ENCODE measurements at regions not wholly inside any gene's neighbourhood (a gene's known extent, or its start where the extent isn't known, plus 50 kb on each side); places are given as distances from the start of the nearest gene placed in this dataset.

DNA sequence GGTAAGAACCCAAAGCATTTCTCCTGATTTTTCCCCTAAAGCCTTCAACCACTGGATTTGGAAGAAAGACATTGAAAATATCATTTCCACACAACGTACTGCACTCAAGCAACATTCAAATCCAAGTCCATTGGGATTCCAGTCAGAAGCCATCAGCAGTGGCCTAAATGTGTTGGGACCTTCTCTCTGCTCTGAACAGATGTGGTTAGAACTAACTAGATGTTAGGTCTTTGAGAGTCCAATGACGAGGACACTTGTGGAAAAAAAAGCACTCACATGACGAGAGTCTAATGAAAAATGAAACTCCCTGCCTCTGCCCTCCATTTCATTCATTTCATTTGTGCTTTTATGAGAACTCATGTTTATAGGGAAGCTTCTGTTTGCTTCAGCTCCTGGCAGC, 382.3 kb downstream of the SIPA1L2 start:
- no peak for DNase-seq (ENCODE audit: low spot score)

DNA sequence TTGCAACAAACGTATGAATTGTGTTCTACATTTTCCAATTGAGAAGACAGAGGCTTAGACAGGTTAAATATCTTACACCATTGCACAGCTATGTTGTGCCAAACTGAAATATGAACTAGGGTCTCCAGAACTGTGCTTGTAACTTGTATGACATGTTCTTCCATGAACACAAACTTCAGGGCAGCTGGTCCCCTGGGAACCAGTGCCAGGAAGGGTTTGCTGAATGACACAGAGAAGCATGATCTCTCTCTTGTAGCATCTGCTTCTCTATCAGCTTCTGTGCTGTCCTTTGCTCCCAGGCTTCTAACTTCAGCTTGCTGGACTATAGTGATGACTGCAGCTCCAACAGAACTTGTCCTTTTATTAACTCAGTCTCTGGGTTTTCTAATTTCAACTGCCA, 385.5 kb downstream of the SIPA1L2 start:
- DNase-seq (ENCODE audit: low spot score), result no peak

DNA sequence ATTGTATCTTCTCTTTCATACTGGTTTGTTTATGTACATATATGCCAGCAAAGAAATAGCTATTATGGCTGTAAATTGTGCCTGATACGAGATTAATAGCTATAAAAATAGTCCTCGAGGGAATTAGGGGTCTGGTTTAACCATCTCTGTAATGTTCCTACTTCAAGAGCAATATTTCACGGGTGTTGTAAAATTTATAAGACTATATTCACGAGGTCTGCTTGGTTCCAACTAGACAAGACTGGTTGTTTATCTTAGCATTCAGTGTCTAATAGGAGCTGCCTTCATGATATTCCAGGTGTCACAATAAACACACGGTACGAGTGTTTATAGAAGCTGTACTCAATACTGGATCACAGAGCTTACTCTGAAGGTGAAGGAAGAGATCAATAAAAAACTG, 389.9 kb downstream of the SIPA1L2 start:
- no peak for DNase-seq (ENCODE audit: low spot score)

DNA sequence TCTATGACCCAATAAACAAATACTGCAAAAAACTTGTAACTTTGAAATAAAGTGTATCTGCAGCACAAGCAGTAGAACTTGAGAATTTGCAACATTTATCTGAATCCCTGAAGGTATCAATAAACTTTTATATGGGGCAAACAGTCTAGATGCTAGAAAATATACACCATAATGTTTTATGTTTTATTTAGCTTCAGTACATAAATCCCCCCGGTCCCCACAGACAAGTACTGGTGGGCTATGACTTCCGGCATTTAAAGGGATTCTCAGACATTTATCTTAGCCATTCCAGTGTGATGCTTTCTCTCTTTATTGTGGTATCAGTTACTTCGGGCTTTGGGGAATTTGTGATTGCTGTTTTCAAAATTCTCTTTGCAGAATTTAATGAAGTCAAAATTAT, 390.4 kb downstream of the SIPA1L2 start:
- DNase-seq (ENCODE audit: low spot score), result no peak

DNA sequence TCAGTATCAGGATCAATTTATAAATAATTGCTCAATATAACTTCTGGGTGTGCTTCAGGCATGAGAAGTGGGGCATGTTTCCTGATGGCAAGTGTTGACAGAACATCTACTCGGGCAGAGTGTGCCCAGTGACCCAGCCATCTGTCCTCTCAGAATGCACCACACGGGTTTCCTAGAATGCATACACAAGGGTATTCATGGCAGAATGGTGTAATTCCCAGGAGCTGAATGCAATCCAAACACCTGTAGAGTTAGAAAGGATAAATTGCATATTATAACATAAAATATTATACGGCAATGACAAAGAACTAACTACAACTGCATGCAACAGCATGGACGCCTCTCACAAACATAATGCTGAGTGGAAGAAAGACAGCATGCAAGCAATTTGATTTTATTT, 391.9 kb downstream of the SIPA1L2 start:
- no peak for DNase-seq (ENCODE audit: low spot score)

DNA sequence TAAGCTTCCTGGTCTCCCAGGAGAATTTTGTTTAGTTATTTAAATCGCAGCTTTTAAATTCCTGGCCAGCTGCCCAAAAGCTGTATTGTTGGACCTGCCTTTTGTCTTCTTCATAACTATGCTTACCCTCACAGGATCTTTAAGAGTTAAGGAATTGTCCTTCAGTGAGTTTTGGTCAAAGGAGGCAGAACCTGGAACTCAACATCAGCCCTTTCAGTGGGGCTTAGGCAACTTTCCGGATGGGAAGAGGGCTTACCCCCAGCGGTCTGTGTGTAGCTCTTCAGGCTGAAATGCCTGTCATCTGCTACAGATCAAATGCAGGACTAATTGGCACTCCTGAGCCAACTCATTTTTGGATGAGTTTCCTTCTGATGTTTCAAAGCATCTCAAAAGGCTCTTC, 402.6 kb downstream of the SIPA1L2 start:
- DNase-seq (ENCODE audit: low spot score), result no peak

DNA sequence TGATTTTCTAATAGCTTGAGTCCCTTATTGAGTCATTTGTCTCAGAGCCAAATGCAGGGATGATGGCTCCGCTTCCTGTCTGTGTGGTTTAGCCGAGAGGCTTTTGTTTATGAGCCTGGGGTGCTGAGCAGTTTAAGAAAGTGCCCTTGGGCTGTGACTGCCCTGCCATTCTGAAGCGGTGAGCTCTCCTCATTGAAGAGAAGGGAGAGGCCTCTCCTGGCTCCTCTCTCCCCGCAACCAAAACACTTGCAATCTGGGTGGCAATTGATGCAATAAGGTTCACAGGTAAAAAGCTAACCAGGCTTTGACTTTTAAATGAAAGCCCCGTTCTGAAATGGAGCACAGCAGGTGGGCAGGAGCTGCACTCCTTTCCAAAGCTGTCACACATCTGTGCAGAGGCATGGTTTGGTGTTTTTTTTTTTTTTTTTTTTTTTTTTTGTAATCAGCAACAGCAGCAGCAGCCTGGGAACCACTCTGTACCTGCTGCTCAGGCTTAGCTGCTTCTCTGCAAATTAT, 403.7 kb downstream of the SIPA1L2 start:
- DNase-seq (ENCODE audit: low spot score), result peak; percentile 15

DNA sequence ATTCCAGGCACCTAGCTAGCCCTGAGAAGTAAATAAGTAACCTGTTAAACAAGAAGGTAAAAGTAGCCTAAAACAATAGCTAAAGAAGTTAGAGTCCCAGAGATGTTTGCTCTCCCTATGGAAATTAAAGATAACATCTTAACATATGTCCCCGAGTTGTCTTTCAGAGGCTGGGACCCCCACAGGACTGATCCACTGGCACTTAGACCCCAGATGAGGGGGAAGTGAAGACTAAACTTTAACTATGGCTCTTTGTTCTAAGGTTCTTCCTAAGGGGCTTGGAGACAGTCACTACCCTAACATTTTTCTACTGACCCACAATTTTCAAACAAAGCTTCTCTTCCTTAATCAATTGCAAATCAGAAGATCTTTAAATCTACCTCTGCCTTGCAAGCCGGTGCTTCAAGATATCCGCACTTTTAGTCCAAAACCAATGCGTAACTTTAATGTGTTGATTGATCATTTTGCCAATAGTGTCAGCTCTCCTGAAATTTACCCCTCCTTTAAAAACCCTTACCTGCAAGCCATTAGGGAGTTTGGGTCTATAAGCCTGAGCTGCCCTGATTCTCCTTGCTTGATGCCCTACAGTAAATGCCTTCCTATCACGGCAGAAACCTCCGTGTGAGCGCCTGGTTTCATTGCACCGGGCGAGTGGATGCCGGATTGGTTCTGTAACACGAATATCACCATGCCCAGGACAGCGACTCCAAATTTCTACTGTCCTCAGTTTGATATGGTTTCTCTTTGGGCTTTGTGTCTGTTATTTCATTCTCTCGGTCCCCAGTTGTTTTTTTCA, 404.4 kb downstream of the SIPA1L2 start:
- no peak for DNase-seq (ENCODE audit: low spot score)

DNA sequence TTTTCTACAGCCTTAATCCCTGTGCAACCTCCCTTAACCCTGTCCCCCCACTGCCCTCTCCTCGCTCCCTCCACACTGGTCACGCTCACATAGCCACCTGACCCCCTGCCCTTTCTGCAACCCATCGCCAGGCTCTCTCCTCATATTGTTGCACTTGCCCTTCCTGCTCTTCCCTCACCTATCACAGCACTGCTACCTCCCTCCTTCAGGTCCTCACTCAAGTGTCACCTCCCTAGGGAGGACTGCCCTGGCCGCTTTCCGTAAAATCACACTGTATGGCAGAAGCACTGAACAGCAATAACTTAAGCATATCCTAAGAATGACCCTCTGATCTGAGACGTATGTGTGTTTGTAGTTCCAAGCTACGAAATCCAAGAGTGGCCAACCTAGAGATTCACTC, 406.0 kb downstream of the SIPA1L2 start:
- DNase-seq (ENCODE audit: low spot score), result no peak

DNA sequence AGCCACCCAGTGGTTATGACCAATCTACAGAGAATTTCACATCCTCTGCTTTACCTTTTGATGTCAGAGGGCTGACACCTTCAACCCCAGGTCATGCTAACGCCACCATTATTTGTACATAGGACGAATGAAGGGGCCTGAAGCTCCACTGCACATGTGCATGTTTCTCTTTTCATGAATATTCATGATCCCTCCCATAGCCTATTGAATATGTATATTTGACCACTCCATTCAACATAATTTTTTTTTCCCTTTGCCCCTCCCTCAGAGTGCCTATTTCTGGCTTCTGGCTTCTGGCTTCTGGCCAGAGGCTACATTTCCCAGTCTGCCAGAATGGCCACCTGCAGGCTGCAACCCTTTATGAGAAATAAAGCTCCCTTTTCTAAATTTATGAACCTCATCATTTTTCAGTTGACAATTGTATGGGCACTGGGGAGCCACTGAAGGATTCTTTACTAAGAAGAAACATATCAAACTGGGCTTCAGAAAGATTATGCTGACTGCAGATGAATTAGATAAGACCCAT, 406.7 kb downstream of the SIPA1L2 start:
- no peak for DNase-seq (ENCODE audit: low spot score)

DNA sequence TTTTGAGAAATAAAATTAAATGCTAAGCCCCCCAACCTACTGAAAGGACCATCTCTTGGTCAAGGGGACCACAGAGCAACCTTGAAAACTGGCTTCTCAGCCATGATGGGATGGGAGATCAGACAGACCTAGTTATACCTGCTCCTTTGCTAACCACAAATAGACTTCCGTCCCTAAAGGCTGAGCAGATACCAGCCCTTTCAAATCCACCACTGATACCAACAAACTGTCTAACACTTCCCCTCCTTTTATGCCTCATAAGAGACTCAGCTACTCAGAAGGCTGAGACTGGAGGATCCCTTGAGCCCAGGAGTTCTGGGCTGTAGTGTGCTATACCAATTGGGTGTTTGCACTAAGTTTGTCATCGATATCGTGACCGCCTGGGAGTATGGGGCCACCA, 407.3 kb downstream of the SIPA1L2 start:
- DNase-seq (ENCODE audit: low spot score), result no peak

DNA sequence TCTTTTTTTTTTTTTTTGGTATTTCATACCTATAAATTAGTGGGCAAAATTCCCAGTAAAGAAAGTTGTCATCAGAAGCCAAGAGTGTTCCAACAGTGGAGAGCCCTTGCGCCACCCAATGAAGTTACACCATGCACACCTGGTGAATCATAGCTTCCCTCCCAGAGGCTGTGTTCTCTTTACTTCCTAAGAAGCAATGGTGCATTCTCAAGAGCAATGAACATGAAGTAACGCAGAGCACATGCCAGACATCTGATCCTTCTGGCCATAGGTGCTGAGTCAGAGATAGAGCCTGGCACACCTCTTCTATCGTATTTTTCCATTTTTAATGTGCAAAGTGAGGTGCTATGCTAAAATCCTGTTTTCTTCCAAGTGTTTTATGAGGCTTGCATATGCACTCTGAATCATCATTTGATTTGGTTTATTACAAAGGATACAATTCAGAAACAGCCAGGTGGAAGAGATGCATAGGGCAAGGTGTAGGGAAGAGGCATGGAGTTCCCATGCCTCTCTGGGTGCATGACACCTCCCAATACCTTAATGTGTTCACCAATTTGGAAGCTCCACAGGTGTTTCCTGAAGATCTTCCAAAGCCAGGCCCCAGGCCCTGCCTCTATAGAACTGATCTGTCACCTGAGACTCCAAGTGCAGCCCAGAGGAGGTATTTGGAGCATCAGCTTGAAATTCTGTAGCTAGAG, 408.0 kb downstream of the SIPA1L2 start:
- DNase-seq (ENCODE audit: low spot score), result no peak

DNA sequence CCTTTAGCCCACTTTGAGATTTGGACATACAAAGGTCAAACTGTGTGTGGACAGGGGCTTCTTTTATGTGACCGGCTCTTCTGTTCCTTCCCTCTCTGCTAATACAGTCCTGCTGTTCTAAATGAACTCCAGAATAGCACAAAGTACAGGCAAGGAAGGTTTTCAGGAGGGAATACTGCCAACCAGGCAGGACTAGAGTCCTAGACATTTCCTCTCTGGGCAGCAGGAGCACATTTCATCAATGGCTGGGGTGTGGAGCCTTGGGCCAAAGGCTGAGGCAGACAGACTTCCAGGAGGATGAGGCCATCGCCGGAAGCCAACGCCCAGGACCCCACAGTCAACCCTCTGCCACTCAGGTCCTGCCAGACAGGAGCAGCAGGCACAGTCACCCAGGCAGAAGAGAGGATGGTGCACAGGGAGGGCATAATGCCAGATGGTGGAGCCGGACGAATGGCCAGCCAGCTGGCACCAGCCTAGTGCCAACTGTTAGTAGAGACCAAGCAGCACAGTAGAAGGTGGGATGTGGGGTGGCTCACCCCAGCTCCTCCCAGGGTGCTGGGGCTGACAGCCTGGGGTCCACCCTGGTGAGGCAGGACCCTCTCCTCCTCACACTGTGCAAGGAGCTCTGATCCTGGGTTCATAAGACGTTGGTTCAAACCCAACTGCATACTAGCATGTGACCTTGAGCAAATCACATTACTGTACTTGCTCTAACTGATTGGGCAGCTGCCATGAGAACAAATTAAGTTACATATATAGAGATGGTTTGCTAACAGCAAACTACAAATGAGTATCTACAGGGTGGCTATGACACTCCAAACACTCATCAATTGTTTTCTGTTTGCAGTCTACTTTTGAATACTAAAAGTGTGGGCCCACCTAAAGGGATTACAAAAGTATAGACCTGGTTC, 410.7 kb downstream of the SIPA1L2 start:
- no peak for DNase-seq (ENCODE audit: low spot score)

DNA sequence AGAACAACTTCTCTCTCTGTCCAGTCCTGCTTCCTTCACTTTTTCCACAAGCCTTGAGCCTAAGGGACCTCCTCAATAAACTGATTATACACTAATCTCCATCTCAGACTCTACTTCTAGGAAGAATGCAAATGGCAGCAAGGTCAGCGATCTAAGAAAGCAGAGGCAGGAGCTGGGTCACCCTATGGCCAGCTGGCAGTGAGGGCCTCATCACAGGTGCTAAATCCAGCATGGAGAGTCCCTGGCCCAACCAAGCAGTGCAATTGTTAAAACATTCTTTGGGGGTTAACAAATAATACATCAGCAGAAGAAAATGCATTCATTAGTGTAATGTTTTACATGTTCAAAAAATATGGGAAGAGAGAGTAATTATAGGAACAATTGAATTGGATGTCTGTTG, 416.0 kb downstream of the SIPA1L2 start:
- DNase-seq (ENCODE audit: low spot score), result no peak

DNA sequence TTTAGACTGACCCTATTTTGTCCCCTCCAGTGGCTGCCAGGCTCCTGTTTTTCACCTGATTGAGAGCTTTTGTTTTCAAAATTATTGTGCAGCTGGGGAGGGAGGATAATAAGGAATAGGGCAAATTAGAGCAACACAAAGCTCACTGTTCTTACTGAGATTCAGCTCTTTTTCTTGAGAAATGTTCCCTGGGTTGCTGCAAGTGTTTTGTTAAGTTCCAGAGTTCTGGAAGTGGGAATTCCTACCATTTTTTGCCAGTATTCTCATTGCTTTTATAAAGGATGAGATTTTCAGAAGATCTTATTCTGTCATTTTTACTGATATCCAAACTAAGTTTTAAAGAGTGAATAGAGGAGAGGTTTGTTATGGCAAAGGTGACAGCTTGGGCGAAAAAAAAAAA, 417.7 kb downstream of the SIPA1L2 start:
- DNase-seq (ENCODE audit: low spot score), result no peak

DNA sequence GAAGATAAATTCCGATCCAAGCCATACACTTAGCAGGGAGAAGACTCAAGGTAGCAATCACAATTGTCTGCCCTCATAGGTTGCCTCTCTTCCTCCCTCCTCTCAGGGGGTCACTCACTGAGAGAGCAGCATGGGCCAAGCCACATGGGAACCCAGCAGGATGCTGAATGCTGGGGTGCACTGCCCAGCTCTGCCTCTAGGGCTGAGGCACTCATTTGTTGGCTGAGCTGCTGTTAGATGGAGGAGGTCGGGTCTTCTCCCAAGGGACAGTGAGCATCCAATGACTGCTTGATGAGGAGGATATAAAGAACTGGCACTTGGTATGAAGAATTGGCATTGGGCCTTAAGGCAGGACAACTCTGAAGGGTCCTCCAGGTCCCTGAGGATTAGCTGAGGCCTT, 418.8 kb downstream of the SIPA1L2 start:
- DNase-seq (ENCODE audit: low spot score), result no peak

DNA sequence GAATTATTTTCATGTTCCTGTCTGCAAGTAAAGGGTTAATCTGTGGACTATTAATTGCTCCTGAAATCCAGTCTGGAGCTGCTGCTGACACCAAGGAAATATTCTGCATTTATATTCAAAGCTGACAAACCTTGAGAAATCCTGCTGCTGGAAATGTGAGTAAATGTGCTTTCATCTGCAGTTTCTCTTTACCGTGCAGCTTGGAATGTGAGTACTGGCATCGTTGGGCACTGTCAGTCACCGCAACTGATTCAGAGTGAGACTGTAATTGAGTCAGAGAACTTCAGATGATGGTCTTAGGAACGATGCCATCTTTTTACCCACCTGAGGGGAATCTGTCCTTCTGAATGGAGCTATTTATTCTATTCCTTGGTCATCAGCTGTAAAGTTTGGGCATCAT, 420.6 kb downstream of the SIPA1L2 start:
- no peak for DNase-seq (ENCODE audit: low spot score)

DNA sequence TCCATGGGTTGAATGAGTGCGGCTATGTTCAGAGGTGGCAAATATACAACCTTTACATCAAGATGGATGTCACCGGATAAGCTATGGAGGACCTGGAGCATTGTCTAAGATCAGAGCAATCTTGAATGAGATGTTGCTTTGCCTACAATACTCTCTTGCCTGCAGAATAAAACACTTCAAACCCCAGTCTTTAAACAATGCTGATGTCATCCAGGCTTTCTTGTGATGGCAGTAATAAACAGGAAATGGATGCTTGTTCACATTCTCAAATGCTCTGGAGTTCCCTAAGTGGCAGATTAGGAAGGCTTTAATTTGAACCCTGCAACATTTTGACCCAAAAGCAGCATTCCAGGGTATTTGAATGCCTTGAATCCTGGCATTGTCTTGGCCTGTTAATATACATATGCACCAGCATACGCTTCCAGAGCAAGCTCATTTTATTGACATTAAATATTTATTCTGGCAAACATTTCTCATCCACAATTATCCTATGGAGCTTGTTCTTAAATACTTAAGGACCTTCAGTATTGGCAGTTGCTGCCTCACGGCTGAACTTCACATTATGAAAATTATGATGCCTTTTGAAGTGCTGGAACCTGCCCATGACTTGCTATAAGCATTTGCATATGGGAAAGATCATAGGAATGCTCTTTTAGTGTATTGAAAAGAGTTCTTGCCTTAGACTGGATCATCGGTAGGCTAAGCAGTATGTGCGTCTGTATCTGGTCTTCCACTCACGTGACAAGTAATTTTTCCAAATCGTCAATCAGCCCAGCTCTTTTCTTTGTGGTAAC, 422.7 kb downstream of the SIPA1L2 start:
- DNase-seq (ENCODE audit: low spot score), result no peak

DNA sequence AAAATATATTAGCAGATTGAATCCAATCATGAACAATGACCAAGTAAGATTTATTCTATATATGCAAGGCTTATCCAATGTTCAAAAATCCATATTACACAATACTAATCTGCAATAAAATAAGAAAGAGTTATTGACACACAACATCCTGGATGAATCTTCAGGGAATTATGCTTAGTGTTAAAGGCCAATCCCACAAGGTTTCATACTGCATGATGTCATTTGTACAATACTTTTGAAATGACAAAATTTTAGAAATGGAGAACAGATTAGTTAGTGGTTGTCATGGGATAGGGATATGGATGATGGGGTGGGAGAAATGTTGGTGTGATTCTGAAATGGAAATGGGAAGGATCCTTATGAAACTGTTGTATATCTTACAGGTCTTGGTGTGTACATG, 425.7 kb downstream of the SIPA1L2 start:
- no peak for DNase-seq (ENCODE audit: low spot score)

DNA sequence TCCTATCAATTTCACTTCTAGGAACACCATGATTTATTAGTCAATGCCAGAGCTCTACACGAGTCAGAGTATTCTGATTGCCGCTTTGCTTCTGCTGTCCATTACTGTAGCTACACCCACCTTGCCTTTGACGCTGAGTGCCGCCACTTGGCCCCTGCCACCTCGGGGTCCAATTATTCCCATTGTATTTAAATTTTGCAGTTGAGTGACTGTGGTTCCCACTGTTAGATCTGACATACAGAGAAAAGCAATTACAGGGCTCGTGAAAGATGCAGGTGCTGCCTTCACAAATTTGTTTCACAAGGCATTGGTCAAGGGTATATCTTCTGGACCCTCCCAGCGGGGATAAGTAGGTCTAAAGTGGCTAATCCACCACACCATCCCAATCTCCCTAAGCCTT, 428.9 kb downstream of the SIPA1L2 start:
- no peak for DNase-seq (ENCODE audit: low spot score)

DNA sequence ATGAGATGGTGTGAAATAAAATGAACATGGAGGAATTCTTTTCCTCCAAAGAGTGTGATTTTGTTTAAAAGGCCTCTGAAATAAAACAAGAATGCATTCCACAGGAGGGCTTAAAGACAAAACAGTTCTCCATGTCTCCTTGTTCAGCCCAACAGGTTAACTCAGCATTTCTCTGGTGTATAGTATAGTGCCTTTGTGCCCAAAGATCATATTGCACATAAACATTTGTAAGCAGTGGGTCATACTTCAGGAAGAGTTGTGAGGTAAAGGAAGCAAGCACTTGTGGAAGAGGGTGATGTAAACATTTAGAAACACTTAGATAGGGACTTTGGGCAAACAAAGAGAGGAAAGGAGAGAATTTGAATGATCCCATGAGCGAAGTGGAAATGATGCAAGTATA, 433.9 kb downstream of the SIPA1L2 start:
- DNase-seq (ENCODE audit: low spot score), result no peak

DNA sequence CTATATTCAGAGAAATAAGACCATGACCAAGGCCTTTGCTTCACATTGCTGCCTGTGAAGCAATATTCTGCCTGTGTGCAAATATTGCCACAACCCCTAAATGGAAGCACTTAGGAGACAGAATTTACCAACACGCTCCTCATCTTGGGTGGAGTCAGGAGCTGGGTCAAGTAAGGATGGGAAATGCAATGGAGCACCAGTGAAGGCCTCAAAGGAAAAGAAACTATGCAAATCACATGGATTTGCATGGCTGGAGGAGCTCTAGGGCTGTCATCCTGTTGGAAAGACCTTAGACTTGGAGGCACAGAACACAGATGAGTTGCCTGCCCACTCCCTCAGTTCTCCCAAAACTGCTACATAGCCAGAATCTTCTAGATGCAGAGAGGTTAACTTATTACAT, 435.5 kb downstream of the SIPA1L2 start:
- DNase-seq (ENCODE audit: low spot score), result no peak

Measured in GM03348 (cell line).